Omental fat pad (tissue), 3 donors: ENCODE measurements at regions not wholly inside any gene's neighbourhood (a gene's known extent, or its start where the extent isn't known, plus 50 kb on each side); places are given as distances from the start of the nearest gene placed in this dataset.

Source experiments
- ATAC-seq: fragments of 150-250 bp; one replicate; pipeline ENCODE4 v1.9.1; 2016; ENCODE audit warnings: mild to moderate bottlenecking, moderate library complexity; ENCODE audit not compliant: low FRiP score
- DNase-seq: peaks from one replicate; pipeline ENCODE4 v3.0.0-alpha.2; 2019; ENCODE audit warnings: low spot score
- TF ChIP-seq, protein P1 (sequence below), 3 donors: fragments of 450-650 bp; IDR thresholded peaks; one replicate each; pipeline ENCODE4 v1.5.1; 2016 to 2017; ENCODE audit warnings: antibody characterized with exemption in 3 of 3, mild to moderate bottlenecking in 3 of 3, moderate library complexity in 2 of 3

DNA sequence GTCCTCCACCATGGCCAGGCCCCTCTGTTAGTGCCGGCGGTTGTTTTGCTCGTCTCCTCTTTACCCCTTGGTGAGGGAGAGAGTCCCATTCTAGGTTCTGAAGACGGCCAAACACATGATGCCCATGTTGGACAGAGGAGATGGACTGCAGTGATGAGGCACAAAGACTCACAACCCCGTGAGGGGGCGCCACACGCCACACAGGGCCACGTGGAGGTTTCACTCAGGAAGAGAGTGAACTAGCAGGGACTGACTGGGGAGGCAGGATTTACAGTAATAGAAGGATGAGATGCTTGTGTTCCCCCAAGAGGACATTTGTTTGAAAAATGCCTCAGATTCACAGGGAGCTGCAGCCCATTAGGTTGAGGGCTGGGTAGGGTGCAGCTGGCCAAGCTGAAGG, 655.3 kb upstream of the FRG1 start:
- ATAC-seq (no peak), DNase-seq (no peak)
- TF ChIP-seq, protein P1, sequence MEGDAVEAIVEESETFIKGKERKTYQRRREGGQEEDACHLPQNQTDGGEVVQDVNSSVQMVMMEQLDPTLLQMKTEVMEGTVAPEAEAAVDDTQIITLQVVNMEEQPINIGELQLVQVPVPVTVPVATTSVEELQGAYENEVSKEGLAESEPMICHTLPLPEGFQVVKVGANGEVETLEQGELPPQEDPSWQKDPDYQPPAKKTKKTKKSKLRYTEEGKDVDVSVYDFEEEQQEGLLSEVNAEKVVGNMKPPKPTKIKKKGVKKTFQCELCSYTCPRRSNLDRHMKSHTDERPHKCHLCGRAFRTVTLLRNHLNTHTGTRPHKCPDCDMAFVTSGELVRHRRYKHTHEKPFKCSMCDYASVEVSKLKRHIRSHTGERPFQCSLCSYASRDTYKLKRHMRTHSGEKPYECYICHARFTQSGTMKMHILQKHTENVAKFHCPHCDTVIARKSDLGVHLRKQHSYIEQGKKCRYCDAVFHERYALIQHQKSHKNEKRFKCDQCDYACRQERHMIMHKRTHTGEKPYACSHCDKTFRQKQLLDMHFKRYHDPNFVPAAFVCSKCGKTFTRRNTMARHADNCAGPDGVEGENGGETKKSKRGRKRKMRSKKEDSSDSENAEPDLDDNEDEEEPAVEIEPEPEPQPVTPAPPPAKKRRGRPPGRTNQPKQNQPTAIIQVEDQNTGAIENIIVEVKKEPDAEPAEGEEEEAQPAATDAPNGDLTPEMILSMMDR (IDR thresholded peaks at IDR 0.05), result no peak

DNA sequence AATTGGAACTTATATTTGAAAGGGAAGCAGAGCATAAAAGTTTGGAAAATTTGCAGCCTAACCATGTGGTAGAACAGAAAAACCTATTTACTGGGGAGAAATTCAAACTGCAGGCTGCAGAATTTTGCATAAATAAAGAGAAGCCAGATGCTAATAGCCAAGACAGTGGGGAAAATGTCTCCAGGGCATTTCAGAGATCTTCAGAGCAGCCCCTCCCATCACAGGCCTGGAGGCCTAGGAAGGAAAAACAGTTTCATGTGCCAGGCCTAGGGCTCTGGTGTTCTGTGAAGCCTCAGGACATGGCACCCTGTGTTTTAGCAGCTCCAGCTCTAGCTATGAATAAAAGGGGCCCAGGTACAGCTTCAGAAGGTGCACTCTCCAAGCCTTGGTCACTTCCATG, 648.7 kb upstream of the FRG1 start:
- DNase-seq (no peak), ATAC-seq (no peak)
- TF ChIP-seq, protein P1 (IDR thresholded peaks at IDR 0.05), result no peak

DNA sequence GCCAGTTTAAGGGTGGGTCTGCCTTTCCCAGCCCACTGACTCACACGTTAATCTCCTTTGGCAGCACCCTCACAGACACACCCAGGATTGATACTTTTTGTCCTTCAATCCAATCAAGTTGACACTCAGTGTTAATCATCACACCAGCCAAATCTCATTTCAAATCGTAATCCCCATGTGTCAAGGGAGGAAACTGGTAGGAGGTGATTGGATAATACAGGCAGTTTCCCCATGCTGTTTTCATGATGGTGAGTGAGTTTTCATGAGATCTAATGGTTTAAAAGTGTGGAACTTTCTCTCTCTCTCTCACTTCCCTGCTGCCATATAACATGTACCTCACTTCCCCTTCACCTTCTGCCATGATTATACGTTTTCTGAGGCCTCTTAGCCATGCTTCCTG, 647.2 kb upstream of the FRG1 start:
- TF ChIP-seq, protein P1 (IDR thresholded peaks at IDR 0.05), result no peak
- ATAC-seq, result no peak
- no peak for DNase-seq

DNA sequence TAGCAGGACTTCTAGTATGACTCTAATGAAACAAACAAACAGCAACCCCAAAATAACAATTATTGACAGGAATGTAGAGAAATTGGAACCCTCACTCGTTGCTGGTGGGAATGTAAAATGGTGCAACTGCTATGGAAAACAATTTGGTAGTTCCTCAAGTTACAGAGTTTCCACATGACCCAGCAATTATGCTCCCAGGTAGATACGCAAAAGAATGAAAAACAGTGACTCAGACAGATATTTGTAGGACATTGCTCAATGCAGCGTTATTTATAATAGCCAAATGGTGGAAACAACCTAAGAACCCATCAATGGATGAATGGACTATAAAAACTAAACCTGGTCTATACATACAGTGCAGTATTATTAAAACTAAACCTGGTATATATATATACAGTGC, 646.1 kb upstream of the FRG1 start:
- TF ChIP-seq, protein P1 (IDR thresholded peaks at IDR 0.05), result no peak
- no peak for ATAC-seq

DNA sequence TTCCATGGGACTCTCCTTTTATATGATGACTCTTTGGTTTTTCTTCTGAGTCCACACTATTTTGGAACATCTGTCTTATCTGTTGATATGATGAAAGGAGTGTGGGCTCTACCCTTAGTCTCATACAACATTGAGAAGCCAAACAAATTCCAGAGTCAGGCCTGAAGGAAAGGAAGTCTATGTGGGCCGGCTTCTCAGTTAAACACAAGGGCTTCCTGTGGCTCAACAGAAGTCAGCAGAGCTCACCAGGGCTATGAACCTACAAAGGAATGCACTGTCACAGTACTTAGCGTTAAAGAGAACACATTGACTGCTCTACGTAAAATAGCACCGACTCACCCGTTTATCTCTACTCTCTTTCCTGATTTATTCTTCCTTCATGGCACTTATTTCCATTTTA, 641.0 kb upstream of the FRG1 start:
- ATAC-seq (no peak), DNase-seq (no peak)
- TF ChIP-seq, protein P1 (IDR thresholded peaks at IDR 0.05), result no peak

More for the DNA sequence above, 646.1 kb upstream of the FRG1 start:
- DNase-seq, result no peak

DNA sequence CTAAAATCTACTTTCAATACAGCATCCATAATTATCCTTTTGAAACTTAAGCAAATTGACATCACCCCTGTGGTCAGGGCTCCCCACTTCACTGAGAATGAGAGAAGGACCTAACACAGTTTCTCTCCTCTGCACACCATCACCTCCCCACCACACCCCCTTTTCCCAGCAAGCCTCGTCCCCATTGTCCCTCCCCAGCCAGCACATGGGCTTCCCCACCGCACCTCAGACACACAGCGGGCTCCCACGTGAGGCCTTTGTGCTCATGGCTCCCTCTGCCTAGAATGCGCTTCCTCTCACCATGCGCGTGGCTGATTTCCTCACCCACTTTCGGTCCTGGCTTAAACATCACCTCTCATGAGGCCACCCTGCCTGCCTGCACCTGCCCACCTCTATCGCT, 639.0 kb upstream of the FRG1 start:
- DNase-seq (no peak), ATAC-seq (no peak)
- TF ChIP-seq, protein P1 (IDR thresholded peaks at IDR 0.05), result no peak

DNA sequence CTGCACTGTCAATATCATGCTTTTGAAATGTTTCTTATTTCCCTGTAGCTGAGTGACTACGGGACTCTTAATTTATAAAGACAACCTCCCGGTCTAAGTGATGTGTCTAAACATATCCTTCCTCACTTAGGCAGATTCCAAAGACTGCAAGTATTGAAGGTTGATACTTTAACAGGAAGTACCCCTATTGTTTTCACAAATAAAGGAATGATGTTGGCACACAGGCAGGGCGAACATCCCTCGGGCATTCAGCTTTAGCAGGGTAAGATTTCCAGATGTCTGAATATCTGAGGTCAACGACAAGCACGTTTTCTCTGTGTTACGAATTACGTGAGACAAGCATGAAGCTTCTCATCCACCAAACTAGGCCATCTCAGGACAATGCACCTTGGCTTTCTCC, 638.0 kb upstream of the FRG1 start:
- ATAC-seq, result no peak
- DNase-seq, result no peak
- TF ChIP-seq, protein P1 (IDR thresholded peaks at IDR 0.05), result no peak
